GM21526 (cell line): ENCODE measurements at regions not wholly inside any gene's neighbourhood (a gene's known extent, or its start where the extent isn't known, plus 50 kb on each side); places are given as distances from the start of the nearest gene placed in this dataset.
"Not testable (repeated sequence)": the region's sequence is repeated elsewhere in the genome, so short reads cannot be mapped to it uniquely, and the experiment has no call there.

ENCODE experiments used
- ATAC-seq: cut with Tn5 transposase; IDR thresholded peaks from one replicate; pipeline ENCODE4 v1.9.1; 2021; ENCODE audit warnings: moderate library complexity; ENCODE audit not compliant: unreplicated experiment, low FRiP score

DNA sequence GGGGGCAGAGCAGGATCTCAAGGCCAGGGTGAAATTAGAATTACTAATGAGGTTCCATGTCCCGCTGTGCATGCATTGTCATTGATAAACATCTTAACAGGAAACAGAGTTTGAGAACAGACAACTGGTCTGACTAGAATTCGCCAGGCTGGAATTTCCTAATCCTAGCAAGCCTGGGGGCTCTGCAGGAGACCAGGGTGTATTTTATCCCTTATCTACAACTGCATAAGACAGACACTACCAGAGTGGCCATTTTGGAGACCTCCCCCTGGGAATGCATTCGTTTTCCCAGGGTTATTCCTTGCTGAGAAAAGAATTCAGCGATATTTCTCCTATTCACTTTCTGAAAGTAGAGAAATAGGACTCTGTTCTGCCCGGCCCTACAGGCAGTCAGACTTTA, 1007.6 kb downstream of the SLC16A7 start:
- ATAC-seq, result not testable (repeated sequence)

DNA sequence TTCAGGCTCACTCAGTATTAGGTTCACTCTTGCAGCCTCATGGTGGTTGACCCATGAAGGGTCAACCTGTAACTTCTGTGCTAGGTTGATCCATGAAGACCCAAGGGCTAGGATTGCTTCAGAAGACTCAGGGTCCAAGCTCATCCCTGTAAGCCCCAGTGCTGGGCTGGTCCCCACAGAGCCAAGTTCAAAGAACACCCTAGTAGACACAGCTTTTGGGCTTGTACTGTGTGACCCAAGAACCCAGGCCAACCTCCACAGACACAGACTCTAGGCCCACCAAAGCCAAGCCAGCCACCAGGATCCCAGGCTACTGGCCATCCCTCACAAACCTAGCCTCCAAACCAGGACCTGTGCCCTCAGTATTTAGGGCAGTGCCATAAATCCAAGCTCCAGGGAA, 1020.6 kb downstream of the SLC16A7 start:
- no peak for ATAC-seq

- ATAC-seq, result no peak
Observed at GRCh38 chr12:60630796-60631195, 1035.0 kb downstream of the SLC16A7 start.

DNA sequence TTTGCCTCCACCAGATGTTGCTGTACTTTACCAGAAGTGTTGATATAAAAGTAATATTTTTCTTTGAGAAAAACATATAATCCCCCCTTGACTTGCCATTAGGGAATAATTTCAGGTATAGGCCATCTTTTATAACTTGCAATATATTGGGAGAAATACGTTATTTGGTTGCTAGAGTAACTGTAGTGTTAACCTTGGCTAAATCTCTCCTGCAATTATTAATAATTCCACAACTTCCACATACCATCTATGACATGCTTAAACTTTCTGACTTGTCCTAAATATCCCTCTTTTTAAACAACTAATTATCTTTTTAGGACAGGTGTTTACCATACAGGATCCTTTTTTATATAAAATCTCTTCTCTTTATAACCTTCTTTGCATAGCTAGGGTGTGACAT, 1048.2 kb downstream of the SLC16A7 start:
- ATAC-seq, result no peak

DNA sequence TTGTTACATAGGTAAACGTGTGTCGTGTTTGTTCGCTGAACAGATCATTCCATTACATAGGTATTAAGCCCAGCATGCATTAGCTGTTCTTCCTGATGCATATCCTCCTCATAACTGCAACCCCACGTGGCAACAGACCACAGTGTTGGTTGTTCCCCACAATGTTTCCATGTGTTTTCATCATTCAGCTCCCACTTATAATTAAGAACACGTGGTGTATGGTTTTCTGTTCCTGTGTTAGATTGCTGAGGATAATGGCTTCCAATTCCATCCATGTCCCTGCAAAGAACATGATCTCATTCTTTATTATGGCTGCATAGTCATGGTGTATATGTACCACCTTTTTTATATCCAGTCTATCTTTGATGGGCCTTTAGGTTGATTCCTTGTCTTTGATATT, 1071.1 kb downstream of the SLC16A7 start:
- ATAC-seq, result no peak

DNA sequence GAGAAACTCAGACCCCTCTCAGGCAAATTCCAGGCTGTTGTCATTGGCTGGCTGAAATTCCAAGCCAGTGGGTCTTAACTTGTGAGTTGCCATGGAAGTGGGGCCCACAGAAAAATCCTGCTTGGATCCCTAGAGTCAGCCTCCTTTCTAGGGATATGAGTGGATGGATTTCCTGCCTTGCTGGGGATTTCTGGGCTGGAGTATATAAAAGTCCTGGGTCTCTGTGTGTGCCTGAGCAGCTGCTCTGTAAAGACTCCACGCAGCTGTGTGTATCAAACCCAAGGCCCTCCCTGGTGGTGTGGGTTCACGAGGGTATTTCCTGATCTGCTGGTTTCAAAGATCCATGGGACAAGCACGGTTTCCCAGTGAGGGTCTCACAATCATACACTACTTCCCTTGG, 1077.1 kb downstream of the SLC16A7 start:
- no peak for ATAC-seq

DNA sequence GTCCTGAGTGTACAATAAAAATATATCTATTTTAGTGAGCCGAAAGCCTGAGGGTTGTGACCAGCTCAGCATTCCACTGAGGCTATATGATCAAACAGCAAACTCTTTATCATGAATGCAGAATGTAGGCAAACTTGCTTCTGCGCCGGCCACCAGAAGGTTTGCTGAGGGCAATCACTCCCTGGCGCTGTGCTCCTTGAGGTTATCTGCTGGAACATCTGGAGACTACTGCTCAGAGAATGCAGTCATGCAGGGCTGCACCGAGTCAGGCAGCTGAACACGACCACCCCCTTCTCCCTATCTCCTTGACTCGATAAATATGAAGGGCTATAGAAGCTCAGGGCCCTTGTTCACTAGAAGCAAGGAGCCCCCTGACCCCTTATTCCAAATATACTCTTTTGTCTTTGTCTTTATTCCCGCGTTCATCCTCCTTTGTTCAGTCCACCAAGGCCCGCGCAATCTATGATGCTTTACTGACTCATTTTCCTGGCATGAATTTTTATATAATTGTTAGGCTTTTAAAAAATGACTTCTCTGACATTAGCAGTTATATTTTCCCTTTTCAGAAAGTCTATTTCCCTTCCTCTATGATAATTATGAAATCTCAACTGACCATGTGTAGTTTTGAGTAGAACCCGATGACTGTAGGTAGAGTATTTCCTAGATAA, 1089.3 kb downstream of the SLC16A7 start:
- ATAC-seq, result no peak

DNA sequence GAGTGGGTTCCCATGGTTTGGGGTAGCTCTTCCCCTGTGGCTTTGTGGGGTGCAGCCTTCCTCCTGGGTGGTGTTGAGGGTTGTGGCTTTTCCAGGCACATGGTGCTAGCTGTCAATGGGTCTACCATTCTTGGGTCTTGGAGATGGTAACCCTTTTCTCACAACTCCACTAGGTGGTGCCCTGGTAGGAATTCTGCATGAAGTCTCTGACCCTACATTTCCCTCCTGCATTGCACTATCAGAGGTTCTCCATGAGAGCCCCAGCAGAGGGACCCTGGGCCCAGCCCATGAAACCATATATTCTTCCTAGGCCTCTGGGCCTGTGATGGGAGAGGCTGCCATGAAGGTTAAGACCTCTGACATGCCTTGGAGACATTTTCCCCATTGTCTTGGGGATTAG, 1093.3 kb downstream of the SLC16A7 start:
- ATAC-seq, result no peak

DNA sequence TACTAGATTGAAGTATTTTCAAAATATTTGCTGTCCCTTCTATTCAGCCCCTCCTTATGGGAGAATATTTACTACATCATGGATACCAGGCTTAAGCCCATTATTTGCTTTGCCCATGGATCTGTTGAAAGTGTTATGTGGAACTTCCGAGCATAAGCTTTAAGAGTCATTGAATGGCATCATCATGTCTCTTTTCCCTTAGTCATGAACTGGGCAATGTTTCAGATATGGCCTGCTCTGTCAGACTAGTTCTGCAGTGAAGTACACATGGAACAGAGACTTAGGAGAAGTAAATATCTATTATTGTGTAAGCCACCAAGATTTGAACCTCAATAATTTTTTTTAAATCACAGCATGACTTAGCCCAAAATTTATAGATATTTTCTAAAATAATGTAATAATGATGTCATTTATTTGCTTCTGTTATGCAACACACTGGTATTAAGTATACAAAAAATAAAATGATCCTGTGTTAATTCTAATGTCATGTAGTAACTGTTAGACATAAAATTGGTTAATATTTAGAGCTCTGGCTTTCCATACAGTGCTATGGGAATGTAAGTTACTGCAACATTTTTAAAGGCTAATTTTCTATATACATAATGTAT, 1097.3 kb downstream of the SLC16A7 start:
- no peak for ATAC-seq

GRCh38 chr12:60704171-60704914, 1108.5 kb downstream of the SLC16A7 start:
- no peak for ATAC-seq

DNA sequence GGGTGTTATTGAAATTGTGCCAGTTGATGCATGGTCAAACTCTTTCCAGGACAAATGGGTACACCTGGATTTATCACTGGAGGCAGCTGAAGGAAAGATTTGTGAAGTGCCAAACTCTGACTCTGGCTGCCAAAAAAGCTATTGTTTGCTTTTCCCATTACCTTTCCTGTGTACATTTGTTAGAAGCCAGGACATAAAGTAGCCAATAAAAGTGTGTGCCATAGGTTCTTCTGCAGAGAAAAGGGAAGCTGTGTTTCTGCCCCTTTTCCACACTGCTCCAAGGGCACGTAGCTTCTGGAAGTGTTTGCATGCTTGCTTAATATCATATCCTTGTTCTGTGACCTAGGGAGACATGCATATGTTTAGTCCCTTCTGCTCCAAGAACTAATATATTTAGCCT, 1114.4 kb downstream of the SLC16A7 start:
- ATAC-seq, result no peak

GRCh38 chr12:60714141-60714900, 1118.5 kb downstream of the SLC16A7 start:
- no peak for ATAC-seq

GRCh38 chr12:60724475-60724874, 1128.6 kb downstream of the SLC16A7 start:
- no peak for ATAC-seq

- ATAC-seq, result no peak
Observed at GRCh38 chr12:60724984-60725383, 1129.2 kb downstream of the SLC16A7 start.

DNA sequence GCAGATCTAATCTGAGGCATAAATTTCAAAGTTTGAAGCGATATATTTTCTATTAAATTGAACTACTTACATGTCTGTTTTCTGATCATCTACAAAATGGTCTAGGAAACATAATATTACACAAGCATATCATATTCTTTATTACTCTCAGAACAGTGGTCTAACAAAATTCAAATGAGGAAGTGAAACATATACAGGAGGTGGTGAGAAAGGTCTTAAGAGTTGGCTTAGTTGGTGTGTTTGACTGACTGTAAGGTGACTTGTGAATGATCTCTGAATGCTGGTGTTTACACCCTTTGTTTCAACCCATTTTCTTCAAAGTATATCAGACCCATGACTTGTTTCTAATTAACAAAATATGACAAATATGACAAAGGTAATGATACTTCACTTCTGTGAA, 1156.8 kb downstream of the SLC16A7 start:
- peak; percentile 55 for ATAC-seq

DNA sequence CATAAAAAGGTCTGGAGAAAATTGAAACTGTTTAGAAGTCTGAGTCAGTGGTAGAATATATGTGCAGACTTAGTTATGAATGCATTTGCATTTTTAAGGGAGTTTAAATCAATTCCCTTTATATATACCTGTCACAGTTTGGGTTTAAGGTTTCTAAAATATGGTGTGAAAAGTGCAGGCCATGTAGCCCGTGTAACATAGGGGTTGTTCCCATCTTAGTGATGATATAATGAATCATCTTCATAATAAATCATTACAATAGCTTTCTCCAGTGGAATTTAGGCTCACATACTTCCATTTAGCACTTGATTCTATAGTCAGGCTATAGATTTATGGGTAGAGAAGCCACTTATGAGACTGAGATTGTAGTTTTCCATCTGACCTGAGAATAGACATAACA, 1162.4 kb downstream of the SLC16A7 start:
- ATAC-seq, result no peak

DNA sequence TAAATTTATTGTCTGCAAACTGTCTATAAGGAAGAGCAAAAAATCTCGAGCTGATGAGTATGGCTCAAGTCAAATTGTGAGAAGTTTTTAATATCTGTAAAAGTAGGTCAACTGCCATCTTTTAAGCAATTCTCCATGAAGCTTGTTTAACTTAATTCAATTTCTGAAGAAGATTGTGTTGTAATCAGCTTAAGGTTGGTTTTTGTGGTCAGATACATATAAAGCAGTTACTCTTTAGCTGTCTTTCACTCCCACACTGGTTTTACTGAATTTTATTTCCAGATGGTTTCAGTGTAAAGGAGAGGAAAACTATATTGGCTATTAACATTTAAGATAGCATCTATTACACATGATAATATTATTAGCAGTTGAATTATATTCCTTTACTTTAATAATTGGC, 1165.1 kb downstream of the SLC16A7 start:
- no peak for ATAC-seq

- ATAC-seq, result not testable (repeated sequence)
Observed at GRCh38 chr12:60801166-60801565, 1205.3 kb downstream of the SLC16A7 start.

GRCh38 chr12:60803147-60803546, 1207.3 kb downstream of the SLC16A7 start:
- ATAC-seq, result no peak

GRCh38 chr12:60805364-60805763, 1209.5 kb downstream of the SLC16A7 start:
- ATAC-seq, result no peak

DNA sequence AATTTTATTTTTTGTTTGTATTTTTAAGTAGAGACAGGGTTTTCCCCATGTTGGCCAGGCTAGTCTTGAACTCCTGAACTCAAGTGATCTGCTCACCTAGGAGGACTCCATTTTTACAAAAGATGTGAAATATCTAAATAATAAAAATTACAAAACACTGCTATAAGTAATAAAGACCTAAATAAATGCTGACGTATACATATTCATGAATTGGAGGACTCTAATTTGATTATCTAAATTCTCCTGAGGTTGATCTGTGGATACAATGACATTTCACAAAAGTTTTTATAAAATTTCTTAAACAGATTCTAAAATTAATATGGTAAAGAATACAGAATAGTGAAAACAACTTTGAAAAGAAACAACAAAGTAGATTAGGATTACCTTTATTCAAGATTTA, 1224.0 kb downstream of the SLC16A7 start:
- no peak for ATAC-seq
